ENCODE measurements at regions not wholly inside any gene's neighbourhood (a gene's known extent, or its start where the extent isn't known, plus 50 kb on each side); places are given as distances from the start of the nearest gene placed in this dataset.

DNA sequence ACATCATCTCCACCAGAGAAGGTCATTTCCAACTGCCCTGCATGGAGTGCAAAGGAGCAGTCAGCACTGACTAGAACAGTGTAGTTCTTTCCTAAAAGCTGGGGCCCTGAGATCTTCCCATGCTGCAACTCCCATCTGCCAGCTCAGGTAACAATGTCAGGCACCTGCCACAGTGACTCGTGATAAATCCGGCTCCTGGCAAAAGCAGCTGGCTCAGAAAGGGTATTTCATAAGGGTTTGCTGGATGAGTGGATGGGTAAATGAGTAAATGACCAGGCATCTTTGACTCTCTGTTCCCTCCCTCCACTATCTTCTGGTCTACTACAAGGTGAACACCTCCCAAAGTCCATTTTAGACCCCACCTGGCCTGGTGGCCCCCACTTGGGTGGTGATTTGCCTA is 403.6 kb downstream of the NXPE2 start:
- TF ChIP-seq CTCF (IDR thresholded peaks at IDR 0.05) (no peak), REST (IDR thresholded peaks at IDR 0.05; ENCODE audit: insufficient read depth in 1 of 2, low read depth in 2 of 2, low read length in 1 of 2) (no peak)

Measured in Panc1 (cell line).